Body of pancreas (tissue), 4 donors: ENCODE measurements at regions not wholly inside any gene's neighbourhood (a gene's known extent, or its start where the extent isn't known, plus 50 kb on each side); places are given as distances from the start of the nearest gene placed in this dataset.

ENCODE experiments used
- POLR2A ChIP-seq, 3 donors: fragments of 450-650 bp; IDR thresholded peaks; one replicate each; pipeline ENCODE4 v1.6.1; 2016; ENCODE audit warnings: antibody characterized with exemption in 3 of 3, mild to moderate bottlenecking in 2 of 3
- TF ChIP-seq, protein P1 (sequence below), 7 experiments: fragments of 450-650 bp in 4 of 7; fragments of 200-600 bp in 3 of 7; sonication (generic) in 3 of 7; IDR thresholded peaks; one replicate each; pipeline ENCODE4 v1.5.1; 2016 to 2019; ENCODE audit warnings: antibody characterized with exemption in 7 of 7

DNA sequence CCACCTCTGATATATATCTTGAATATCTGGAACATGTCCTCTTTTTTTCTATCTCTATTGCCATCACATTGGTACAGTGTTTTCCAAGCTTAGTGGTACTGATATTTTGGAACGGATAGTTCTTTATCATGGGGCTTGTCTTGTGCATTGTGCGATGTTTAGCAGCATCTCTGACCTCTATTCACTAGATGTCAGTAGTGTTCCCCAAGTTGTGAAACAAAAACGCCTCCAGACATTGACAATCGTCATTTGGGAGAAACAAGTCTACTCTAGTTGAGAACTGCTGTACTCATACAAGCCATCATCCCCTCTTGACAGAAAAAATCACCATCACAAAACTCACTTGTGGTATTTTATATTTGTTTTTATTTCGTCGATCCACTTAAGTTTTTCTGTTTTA lies 79.7 kb upstream of the CHODL start:
- no peak for TF ChIP-seq POLR2A (IDR thresholded peaks at IDR 0.05)
- TF ChIP-seq, protein P1, sequence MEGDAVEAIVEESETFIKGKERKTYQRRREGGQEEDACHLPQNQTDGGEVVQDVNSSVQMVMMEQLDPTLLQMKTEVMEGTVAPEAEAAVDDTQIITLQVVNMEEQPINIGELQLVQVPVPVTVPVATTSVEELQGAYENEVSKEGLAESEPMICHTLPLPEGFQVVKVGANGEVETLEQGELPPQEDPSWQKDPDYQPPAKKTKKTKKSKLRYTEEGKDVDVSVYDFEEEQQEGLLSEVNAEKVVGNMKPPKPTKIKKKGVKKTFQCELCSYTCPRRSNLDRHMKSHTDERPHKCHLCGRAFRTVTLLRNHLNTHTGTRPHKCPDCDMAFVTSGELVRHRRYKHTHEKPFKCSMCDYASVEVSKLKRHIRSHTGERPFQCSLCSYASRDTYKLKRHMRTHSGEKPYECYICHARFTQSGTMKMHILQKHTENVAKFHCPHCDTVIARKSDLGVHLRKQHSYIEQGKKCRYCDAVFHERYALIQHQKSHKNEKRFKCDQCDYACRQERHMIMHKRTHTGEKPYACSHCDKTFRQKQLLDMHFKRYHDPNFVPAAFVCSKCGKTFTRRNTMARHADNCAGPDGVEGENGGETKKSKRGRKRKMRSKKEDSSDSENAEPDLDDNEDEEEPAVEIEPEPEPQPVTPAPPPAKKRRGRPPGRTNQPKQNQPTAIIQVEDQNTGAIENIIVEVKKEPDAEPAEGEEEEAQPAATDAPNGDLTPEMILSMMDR (IDR thresholded peaks at IDR 0.05), result no peak
